Breast epithelium (tissue), 3 donors: ENCODE measurements at regions not wholly inside any gene's neighbourhood (a gene's known extent, or its start where the extent isn't known, plus 50 kb on each side); places are given as distances from the start of the nearest gene placed in this dataset.
"Not testable (repeated sequence)": the region's sequence is repeated elsewhere in the genome, so short reads cannot be mapped to it uniquely, and the experiment has no call there.

Source experiments
- CTCF ChIP-seq, 3 donors: fragments of 450-650 bp; IDR thresholded peaks; one replicate each; pipeline ENCODE4 v1.5.1; 2016 to 2017; ENCODE audit warnings: antibody characterized with exemption in 3 of 3, mild to moderate bottlenecking in 3 of 3, moderate library complexity in 3 of 3
- POLR2AphosphoS5 ChIP-seq, 3 donors: sonication (generic); formaldehyde crosslinking; IDR thresholded peaks; one replicate each; pipeline ENCODE4 v1.6.1; 2017; ENCODE audit warnings: antibody characterized with exemption in 3 of 3

- not testable (repeated sequence) for TF ChIP-seq CTCF, POLR2AphosphoS5 (IDR thresholded peaks at IDR 0.05)
These were observed 766.1 kb downstream of the RAPGEF2 start for GRCh38 chr4:159868936-159869335.
